Endothelial cell of umbilical vein (primary cell): ENCODE measurements at regions not wholly inside any gene's neighbourhood (a gene's known extent, or its start where the extent isn't known, plus 50 kb on each side); places are given as distances from the start of the nearest gene placed in this dataset.

Experiments used
- BruUV-seq: library from RNA; stranded (reverse); fragments of 400-500 nt; replicated peaks from 2 replicates; lab custom pipeline; 2021; lab: Mats Ljungman, UMichigan
- CTCF ChIA-PET: fragments of 300-600, 350-600 bp; sonication (Branson Sonifier 250); formaldehyde crosslinking; loops from one replicate; lab custom pipeline; 2021; ENCODE audit warnings: antibody characterized with exemption, inconsistent platforms; lab: Charles Lee
- POLR2A ChIA-PET: fragments of 300-600, 350-600 bp; sonication (Branson Sonifier 250); formaldehyde crosslinking; loops from one replicate; lab custom pipeline; 2021; ENCODE audit warnings: antibody characterized with exemption, inconsistent platforms; lab: Charles Lee
- DNase-seq: peaks from one replicate; pipeline ENCODE4 v3.0.0-alpha.2; 2011; ENCODE audit warnings: low read depth, low spot score
- FAIRE-seq: peaks from 2 replicates; lab custom pipeline; 2011; peaks lifted over from hg19 to GRCh38; lab: Jason Lieb, UNC
- H2AFZ ChIP-seq: 2 replicates; pipeline ENCODE4 v1.6.0; 2012; ENCODE audit warnings: low read depth, low read length, control low read depth, inconsistent platforms
- H3K27ac ChIP-seq: 2 replicates; pipeline ENCODE4 v1.5.1; 2011; ENCODE audit warnings: low read depth, mild to moderate bottlenecking, control low read depth, low read length, moderate library complexity; ENCODE audit not compliant: insufficient read depth
- H3K27me3 ChIP-seq, 2 experiments: 2 replicates each; pipeline versions ENCODE4 v1.6.0 to v1.6.1; 2011; ENCODE audit warnings: low read length in 2 of 2, mixed read lengths in 1 of 2; ENCODE audit not compliant: control insufficient read depth in 2 of 2, insufficient read depth in 2 of 2
- H3K36me3 ChIP-seq, 2 experiments: 2 replicates in 1 of 2; 3 replicates in 1 of 2; pipeline ENCODE4 v1.5.1; 2011; ENCODE audit warnings: low read length in 2 of 2, mild to moderate bottlenecking in 1 of 2, moderate library complexity in 1 of 2; ENCODE audit not compliant: control insufficient read depth in 2 of 2, insufficient read depth in 2 of 2; ENCODE audit errors: extremely low read depth in 1 of 2
- H3K4me1 ChIP-seq: 3 replicates; pipeline ENCODE4 v1.5.1; 2011; ENCODE audit warnings: mild to moderate bottlenecking, low read length; ENCODE audit not compliant: control insufficient read depth, insufficient read depth; ENCODE audit errors: extremely low read depth
- H3K4me2 ChIP-seq: 2 replicates; pipeline ENCODE4 v1.6.1; 2011; ENCODE audit warnings: low read length, control low read depth, mixed read lengths; ENCODE audit not compliant: insufficient read depth
- H3K4me3 ChIP-seq, 3 experiments: fragments of 200-600 bp in 1 of 3; sonication (generic), shearing (Covaris generic) in 1 of 3; replicated peaks in 1 of 3; 2 replicates each; pipeline ENCODE4 v1.5.1; 2011 to 2016; ENCODE audit warnings: control low read depth in 3 of 3, low read length in 3 of 3, mild to moderate bottlenecking in 2 of 3, inconsistent platforms in 1 of 3, low read depth in 1 of 3, moderate library complexity in 1 of 3; ENCODE audit not compliant: insufficient read depth in 1 of 3
- H3K79me2 ChIP-seq: 2 replicates; pipeline ENCODE4 v1.6.0; 2012; ENCODE audit warnings: low read length, inconsistent platforms; ENCODE audit not compliant: control insufficient read depth, insufficient read depth
- H3K9ac ChIP-seq: replicated peaks from 2 replicates; pipeline ENCODE3; 2011; ENCODE audit warnings: low read length, control low read depth; ENCODE audit not compliant: insufficient read depth; ENCODE audit errors: extremely low read depth
- H3K9me1 ChIP-seq: replicated peaks from 3 replicates; pipeline ENCODE4 v1.6.0; 2011; ENCODE audit warnings: mild to moderate bottlenecking, low read length; ENCODE audit not compliant: control insufficient read depth, insufficient read depth; ENCODE audit errors: extremely low read depth
- H3K9me3 ChIP-seq: replicated peaks from 2 replicates; pipeline ENCODE4 v1.5.1; 2012; ENCODE audit warnings: low read length, inconsistent platforms; ENCODE audit not compliant: control insufficient read depth, insufficient read depth
- H4K20me1 ChIP-seq: replicated peaks from 2 replicates; pipeline ENCODE3; 2011; ENCODE audit warnings: mild to moderate bottlenecking, low read length; ENCODE audit not compliant: control insufficient read depth, insufficient read depth; ENCODE audit errors: extremely low read depth
- CTCF ChIP-seq, 2 donors: IDR thresholded peaks; 1 replicate in 1 of 2; 2 replicates in 1 of 2; pipeline ENCODE4 v1.5.1; 2011; ENCODE audit warnings: low read length in 2 of 2, mild to moderate bottlenecking in 2 of 2, moderate library complexity in 2 of 2, control low read depth in 1 of 2, inconsistent platforms in 1 of 2, low read depth in 1 of 2; ENCODE audit not compliant: insufficient read depth in 1 of 2; ENCODE audit errors: extremely low read depth in 1 of 2
- EZH2 ChIP-seq: IDR thresholded peaks from 2 replicates; pipeline ENCODE4 v1.6.1; 2012; ENCODE audit warnings: borderline replicate concordance, low read depth, mild to moderate bottlenecking, moderate library complexity, low read length, inconsistent platforms; ENCODE audit not compliant: severe bottlenecking
- GATA2 ChIP-seq: IDR thresholded peaks from 2 replicates; pipeline ENCODE4 v1.7.0; 2011; ENCODE audit warnings: low read depth, mild to moderate bottlenecking, moderate library complexity, mixed read lengths, low read length; ENCODE audit not compliant: insufficient read length, insufficient read depth
- JUN ChIP-seq: IDR thresholded peaks from 2 replicates; pipeline ENCODE4 v1.6.1; 2011; ENCODE audit warnings: borderline replicate concordance, low read depth; ENCODE audit not compliant: insufficient read length, insufficient read depth
- MAX ChIP-seq: IDR thresholded peaks from 2 replicates; pipeline ENCODE4 v1.6.1; 2011; ENCODE audit not compliant: insufficient read depth, insufficient read length
- POLR2A ChIP-seq: IDR thresholded peaks from 2 replicates; pipeline ENCODE4 v1.6.1; 2012; ENCODE audit warnings: low read depth, mild to moderate bottlenecking, control low read depth, low read length
- POLR2AphosphoS5 ChIP-seq: IDR thresholded peaks from 2 replicates; pipeline ENCODE4 v1.6.1; 2012; ENCODE audit warnings: low read depth, mild to moderate bottlenecking, control low read depth, low read length, moderate library complexity; ENCODE audit not compliant: insufficient read depth
- dilution Hi-C: fragments of 300-500 bp; cut with MboI; formaldehyde crosslinking; loops from one replicate; pipeline ENCODE4 v1.15.0; 2019; ENCODE audit warnings: low sequenced_read_pairs; ENCODE audit not compliant: extremely low pct_ligation_motif_present
- intact Hi-C: fragments of 100-400 bp; cut with micrococcal nuclease; formaldehyde crosslinking; loops from one replicate; pipeline ENCODE4 v1.10.0; 2022

- Histone ChIP-seq H3K4me3 (no peak overlapping the region), H3K9ac (no peak overlapping the region), H3K79me2 (no peaks in the 10 kb centered on the region), H3K4me1 (peaks cover 8% of the 10 kb centered on the region), H3K9me3 (no peaks in the 10 kb centered on the region), H3K4me2 (no peak overlapping the region), H3K27ac (no peak overlapping the region), H3K27me3 (no peaks in the 10 kb centered on the region), H3K9me1 (no peaks in the 10 kb centered on the region), H4K20me1 (no peaks in the 10 kb centered on the region), H3K36me3 (no peaks in the 10 kb centered on the region), H2AFZ (no peak overlapping the region)
- ChIA-PET POLR2A (no interaction called here), CTCF (interaction anchor here (1.9 kb wide), 1 partner anchor 25 kb away, joined by 4 read pairs; no protein-coding TSS in a partner anchor)
- dilution Hi-C loops (no loop called here), intact Hi-C loops (no loop called here)
- DNase-seq (no peak), FAIRE-seq (no peak)
- TF ChIP-seq GATA2 (no peak), POLR2A (no peak), CTCF (IDR thresholded peaks at IDR 0.05; ENCODE audit: extremely low read depth in 1 of 2, insufficient read depth in 1 of 2, low read depth in 1 of 2, low read length in 2 of 2) (no peak), MAX (no peak), JUN (no peak), EZH2 (no peak)
- no TSS peak for BruUV-seq
Measured at GRCh38 chr5:61230492-61230891, 68.2 kb upstream of the SMIM15 start.

- TF ChIP-seq JUN, result no peak
- no peak for TF ChIP-seq POLR2AphosphoS5
- BruUV-seq, result no TSS peak
- ChIA-PET POLR2A (no interaction called here), CTCF (interaction anchor here (1.3 to 1.4 kb wide), 2 partner anchors 21 to 427 kb away, joined by 3 read pairs; no protein-coding TSS in a partner anchor)
- no peak overlapping the region for H3K4me3 ChIP-seq
- no peaks in the 10 kb centered on the region for H3K9me1 ChIP-seq
- intact Hi-C loops (no loop called here), dilution Hi-C loops (no loop called here)
- peaks cover 8% of the 10 kb centered on the region for H3K4me1 ChIP-seq
- H3K36me3 ChIP-seq, result no peaks in the 10 kb centered on the region
- H2AFZ ChIP-seq, result no peak overlapping the region
- FAIRE-seq (no peak), DNase-seq (no peak)
- H3K27ac ChIP-seq, result no peak overlapping the region
- H3K27me3 ChIP-seq, result no peaks in the 10 kb centered on the region
- H3K9ac ChIP-seq, result no peak overlapping the region
- no peaks in the 10 kb centered on the region for H3K79me2 ChIP-seq
- H4K20me1 ChIP-seq, result no peaks in the 10 kb centered on the region
- H3K9me3 ChIP-seq, result no peaks in the 10 kb centered on the region
- H3K4me2 ChIP-seq, result no peak overlapping the region
Measured at GRCh38 chr5:61231813-61232212, 69.5 kb upstream of the SMIM15 start.
